Kidney epithelial cell (primary cell): ENCODE measurements at regions not wholly inside any gene's neighbourhood (a gene's known extent, or its start where the extent isn't known, plus 50 kb on each side); places are given as distances from the start of the nearest gene placed in this dataset.

Source experiments
- DNase-seq: peaks from one replicate; pipeline ENCODE4 v3.0.0-alpha.2; 2010; ENCODE audit warnings: low read depth
- H3K27me3 ChIP-seq: 2 replicates; pipeline ENCODE4 v1.6.0; 2011; ENCODE audit warnings: low read length; ENCODE audit not compliant: control insufficient read depth, insufficient read depth
- H3K36me3 ChIP-seq: 2 replicates; pipeline ENCODE4 v1.5.1; 2011; ENCODE audit warnings: low read length; ENCODE audit not compliant: control insufficient read depth, insufficient read depth
- H3K4me3 ChIP-seq: 2 replicates; pipeline ENCODE4 v1.5.1; 2011; ENCODE audit warnings: low read depth, mild to moderate bottlenecking, control low read depth, low read length
- TF ChIP-seq, protein P1 (sequence below): IDR thresholded peaks from 2 replicates; pipeline ENCODE4 v1.5.1; 2011; ENCODE audit warnings: mild to moderate bottlenecking, moderate library complexity, low read length, control low read depth, inconsistent platforms; ENCODE audit not compliant: insufficient read depth, poor library complexity, severe bottlenecking

DNA sequence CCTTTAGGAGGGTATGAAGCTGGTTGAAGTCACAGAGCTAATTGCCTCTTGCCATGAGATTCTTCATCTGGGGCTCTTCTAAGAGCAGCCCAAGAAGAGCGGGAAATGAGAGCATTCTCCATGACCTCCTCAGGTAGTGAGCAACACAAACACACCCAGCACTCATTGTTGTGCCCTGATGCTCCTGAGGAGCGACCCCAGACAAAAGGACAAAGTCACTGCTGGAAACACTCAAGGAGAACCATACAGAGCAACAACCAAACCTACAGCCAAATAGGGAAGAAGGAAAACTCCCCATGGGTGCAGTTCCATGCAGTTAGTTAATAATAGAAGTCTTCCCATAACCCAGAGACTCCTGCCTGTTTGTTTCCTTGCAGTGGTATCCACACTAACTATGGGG is 426.0 kb upstream of the CRIM1 start:
- H3K4me3 ChIP-seq, result no peak overlapping the region

DNA sequence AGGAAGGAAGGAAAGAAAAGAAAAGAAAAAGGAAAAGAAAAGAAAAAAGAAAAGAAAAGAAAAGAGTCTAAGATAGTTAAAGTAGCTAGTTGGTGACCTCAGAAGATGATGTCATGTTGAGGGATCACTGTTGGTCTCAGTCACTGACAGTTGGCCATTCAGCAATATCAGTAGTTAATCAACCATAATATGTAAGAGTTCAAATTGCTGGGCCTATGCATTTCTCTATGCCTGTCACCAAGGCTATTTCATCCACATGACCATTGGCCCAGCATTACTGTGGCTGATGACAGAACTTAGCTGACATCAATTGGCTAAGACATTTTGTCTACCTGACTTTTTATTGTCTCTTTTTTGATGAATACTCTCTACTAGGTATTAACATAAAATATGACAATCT is 435.5 kb upstream of the CRIM1 start:
- H3K36me3 ChIP-seq, result no peaks in the 10 kb centered on the region
- TF ChIP-seq, protein P1, sequence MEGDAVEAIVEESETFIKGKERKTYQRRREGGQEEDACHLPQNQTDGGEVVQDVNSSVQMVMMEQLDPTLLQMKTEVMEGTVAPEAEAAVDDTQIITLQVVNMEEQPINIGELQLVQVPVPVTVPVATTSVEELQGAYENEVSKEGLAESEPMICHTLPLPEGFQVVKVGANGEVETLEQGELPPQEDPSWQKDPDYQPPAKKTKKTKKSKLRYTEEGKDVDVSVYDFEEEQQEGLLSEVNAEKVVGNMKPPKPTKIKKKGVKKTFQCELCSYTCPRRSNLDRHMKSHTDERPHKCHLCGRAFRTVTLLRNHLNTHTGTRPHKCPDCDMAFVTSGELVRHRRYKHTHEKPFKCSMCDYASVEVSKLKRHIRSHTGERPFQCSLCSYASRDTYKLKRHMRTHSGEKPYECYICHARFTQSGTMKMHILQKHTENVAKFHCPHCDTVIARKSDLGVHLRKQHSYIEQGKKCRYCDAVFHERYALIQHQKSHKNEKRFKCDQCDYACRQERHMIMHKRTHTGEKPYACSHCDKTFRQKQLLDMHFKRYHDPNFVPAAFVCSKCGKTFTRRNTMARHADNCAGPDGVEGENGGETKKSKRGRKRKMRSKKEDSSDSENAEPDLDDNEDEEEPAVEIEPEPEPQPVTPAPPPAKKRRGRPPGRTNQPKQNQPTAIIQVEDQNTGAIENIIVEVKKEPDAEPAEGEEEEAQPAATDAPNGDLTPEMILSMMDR, result no peak
- no peak overlapping the region for H3K4me3 ChIP-seq
- no peak for DNase-seq
- H3K27me3 ChIP-seq, result no peaks in the 10 kb centered on the region

More for the DNA sequence above, 426.0 kb upstream of the CRIM1 start:
- TF ChIP-seq, protein P1, result no peak
- no peaks in the 10 kb centered on the region for H3K27me3 ChIP-seq
- DNase-seq, result no peak
- no peaks in the 10 kb centered on the region for H3K36me3 ChIP-seq

DNA sequence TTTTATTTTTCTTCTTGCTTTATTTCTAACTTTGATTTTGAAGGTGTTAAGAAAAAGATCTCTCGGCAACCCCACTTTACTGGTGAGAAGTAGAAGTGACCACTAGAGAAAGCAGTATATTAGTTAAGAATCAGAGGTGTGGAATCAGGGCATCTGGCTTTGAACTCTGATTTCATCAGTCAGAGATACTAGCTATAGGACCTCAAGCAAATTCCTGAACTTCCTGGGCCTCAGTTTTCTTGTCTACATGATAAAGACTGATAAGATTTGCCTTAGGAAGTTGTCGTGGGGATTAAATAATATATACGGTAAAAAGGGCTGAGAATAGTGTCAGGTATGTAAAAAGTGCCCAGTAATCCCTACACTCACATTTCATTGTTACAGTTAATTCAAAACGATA is 440.3 kb upstream of the CRIM1 start:
- DNase-seq, result no peak
- no peaks in the 10 kb centered on the region for H3K27me3 ChIP-seq
- H3K36me3 ChIP-seq, result no peaks in the 10 kb centered on the region
- TF ChIP-seq, protein P1, result no peak
- H3K4me3 ChIP-seq, result no peak overlapping the region

DNA sequence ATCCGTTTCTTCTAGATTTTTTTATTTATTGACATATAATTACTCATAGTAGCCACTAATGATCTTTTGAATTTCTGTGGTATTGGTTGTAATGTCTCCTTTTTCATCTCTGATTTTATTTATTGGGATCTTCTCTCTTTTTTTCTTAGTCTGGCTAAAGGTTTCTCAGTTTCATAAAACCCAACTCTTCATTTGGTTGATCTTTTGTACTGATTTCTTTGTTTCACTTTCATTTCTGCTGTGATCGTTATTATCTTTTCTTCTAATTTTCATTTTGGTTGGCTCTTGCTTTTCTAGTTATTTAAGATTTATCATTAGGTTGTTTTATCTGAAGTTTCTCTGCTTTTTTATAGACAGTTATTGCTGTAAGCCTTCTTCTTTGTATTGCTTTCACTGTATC is 463.6 kb upstream of the CRIM1 start:
- H3K4me3 ChIP-seq, result no peak overlapping the region
- no peaks in the 10 kb centered on the region for H3K36me3 ChIP-seq
- no peak for DNase-seq
- no peaks in the 10 kb centered on the region for H3K27me3 ChIP-seq
- TF ChIP-seq, protein P1, result no peak

DNA sequence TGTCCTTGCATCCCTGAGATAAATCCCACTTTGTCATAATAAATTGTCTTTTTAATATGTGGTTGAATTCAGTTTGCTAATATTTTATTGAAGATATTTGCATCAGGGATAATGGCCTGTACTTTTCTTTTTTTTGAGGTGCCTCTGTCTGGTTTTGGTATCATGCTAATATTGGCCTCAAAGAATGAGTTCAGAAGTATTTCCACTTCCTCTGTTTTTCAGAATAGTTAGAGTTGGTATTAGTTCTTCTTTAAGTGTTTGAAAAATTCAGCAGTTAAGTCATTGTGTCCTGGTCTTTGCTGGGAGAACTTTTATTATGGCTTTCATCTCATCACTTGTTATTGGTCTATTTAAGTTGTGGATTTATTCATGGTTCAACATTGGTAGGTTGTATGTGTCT is 464.1 kb upstream of the CRIM1 start:
- no peaks in the 10 kb centered on the region for H3K36me3 ChIP-seq
- H3K27me3 ChIP-seq, result no peaks in the 10 kb centered on the region
- TF ChIP-seq, protein P1, result no peak

DNA sequence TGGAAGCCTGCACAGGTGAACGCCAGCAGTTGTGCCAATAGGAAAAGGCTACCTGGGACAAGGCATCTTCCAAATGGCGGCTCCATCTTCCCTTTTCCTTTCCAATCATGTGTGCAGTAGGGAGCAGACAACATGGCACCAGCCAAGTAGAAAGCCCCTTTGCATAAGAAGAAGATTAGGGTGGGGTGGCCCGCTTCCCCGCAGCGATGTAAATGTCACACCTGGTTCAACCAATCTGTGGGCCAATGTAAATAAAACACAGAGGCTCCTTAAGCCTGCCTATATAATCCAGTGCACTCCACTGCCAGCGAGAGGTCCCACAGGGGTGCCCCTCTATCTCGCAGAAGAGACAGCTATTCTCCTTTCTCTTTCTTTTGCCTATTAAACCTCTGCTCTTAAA is 468.4 kb upstream of the CRIM1 start:
- no peak for DNase-seq
- no peak overlapping the region for H3K4me3 ChIP-seq
- H3K27me3 ChIP-seq, result no peaks in the 10 kb centered on the region
- H3K36me3 ChIP-seq, result no peaks in the 10 kb centered on the region
- TF ChIP-seq, protein P1, result no peak

More for the DNA sequence above, 464.1 kb upstream of the CRIM1 start:
- DNase-seq, result no peak
- H3K4me3 ChIP-seq, result no peak overlapping the region
